ENCODE measurements at regions not wholly inside any gene's neighbourhood (a gene's known extent, or its start where the extent isn't known, plus 50 kb on each side); places are given as distances from the start of the nearest gene placed in this dataset.

DNA sequence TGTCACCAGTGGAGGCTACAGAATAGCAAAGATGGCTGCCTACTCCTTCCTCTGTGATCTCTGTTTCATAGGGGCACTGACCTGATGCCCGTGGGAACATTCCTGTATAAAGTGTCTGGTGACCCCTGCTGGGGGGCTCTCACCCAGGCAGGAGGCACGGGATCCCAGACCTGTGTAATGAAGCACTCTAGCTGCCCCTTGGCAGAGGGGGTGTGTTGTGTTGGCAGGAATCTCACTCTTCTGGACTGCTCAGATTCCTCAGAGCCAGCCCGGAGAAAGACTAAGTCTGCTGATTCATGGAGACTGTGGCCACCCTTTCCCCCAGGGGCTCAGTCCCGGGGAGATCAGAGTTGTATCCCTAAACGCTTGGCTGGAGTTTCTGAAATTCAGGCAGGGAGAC lies 648.3 kb downstream of the SPRY1 start:
- TF ChIP-seq, protein P1, sequence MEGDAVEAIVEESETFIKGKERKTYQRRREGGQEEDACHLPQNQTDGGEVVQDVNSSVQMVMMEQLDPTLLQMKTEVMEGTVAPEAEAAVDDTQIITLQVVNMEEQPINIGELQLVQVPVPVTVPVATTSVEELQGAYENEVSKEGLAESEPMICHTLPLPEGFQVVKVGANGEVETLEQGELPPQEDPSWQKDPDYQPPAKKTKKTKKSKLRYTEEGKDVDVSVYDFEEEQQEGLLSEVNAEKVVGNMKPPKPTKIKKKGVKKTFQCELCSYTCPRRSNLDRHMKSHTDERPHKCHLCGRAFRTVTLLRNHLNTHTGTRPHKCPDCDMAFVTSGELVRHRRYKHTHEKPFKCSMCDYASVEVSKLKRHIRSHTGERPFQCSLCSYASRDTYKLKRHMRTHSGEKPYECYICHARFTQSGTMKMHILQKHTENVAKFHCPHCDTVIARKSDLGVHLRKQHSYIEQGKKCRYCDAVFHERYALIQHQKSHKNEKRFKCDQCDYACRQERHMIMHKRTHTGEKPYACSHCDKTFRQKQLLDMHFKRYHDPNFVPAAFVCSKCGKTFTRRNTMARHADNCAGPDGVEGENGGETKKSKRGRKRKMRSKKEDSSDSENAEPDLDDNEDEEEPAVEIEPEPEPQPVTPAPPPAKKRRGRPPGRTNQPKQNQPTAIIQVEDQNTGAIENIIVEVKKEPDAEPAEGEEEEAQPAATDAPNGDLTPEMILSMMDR (IDR thresholded peaks at IDR 0.05): no peak
- TF ChIP-seq ZFX (IDR thresholded peaks at IDR 0.05; ENCODE audit: borderline replicate concordance): no peak

All from 22Rv1 (cell line).